ENCODE measurements at regions not wholly inside any gene's neighbourhood (a gene's known extent, or its start where the extent isn't known, plus 50 kb on each side); places are given as distances from the start of the nearest gene placed in this dataset.

DNA sequence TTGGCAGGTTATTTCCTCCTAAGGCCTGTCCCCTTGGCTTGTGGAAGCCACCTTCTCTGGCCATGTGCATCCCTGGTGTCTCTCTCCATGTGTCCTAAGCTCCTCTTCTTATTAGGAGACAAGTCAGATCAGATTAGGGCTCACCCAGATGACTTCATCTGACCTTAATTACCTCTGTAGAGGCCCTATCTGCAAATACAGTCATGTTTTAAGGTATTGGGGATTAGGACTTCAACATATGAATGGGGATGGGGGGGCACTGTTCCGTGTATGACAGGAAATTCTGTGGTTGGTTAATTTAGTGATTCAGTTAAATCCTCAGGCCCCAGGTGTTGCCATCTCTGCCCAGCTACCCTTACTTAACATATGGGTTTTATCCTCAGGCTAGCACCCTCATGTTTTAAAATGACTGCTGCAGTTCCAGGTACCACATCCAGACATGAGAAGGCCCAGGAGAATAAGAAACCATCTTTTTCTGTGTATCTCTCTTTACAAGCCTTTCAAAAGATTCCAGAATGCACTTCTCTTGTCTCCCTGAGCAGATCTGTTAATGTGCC lies 51.9 kb upstream of the RAI14 start:
- DNase-seq: no peak

DNA sequence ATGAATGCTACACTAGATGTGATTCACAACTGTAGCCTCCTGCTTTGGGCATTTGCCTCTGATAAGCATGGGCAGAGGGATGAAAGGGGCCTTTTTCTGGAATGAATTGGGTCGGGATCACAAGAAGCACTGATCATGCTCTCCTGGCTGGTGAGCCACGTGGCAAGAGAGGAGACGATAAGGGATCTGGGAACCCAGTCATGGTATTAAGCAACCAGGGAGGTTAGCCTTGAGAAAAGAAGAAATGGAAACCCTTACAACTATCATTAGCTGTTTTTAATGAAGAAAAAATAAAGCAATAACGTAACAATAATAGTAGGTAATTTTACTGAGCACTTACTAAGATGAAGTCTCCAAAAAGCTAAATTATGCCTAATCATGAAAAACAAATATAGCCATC lies 50.0 kb upstream of the RAI14 start:
- no peak for DNase-seq

Measured in NCI-H446 (cell line).